Epithelial cell of proximal tubule (primary cell): ENCODE measurements at regions not wholly inside any gene's neighbourhood (a gene's known extent, or its start where the extent isn't known, plus 50 kb on each side); places are given as distances from the start of the nearest gene placed in this dataset.
"Not testable (repeated sequence)": the region's sequence is repeated elsewhere in the genome, so short reads cannot be mapped to it uniquely, and the experiment has no call there.

Experiments used
- DNase-seq: peaks from one replicate; pipeline ENCODE4 v3.0.0-alpha.2; 2011; ENCODE audit warnings: low read depth
- H3K4me3 ChIP-seq: 2 replicates; pipeline ENCODE4 v1.5.1; 2011; ENCODE audit warnings: low read depth, mild to moderate bottlenecking, low read length
- TF ChIP-seq, protein P1 (sequence below): conservative IDR thresholded peaks from 2 replicates; pipeline ENCODE4 v1.5.1; 2012; ENCODE audit warnings: low read depth, mild to moderate bottlenecking, low read length

DNA sequence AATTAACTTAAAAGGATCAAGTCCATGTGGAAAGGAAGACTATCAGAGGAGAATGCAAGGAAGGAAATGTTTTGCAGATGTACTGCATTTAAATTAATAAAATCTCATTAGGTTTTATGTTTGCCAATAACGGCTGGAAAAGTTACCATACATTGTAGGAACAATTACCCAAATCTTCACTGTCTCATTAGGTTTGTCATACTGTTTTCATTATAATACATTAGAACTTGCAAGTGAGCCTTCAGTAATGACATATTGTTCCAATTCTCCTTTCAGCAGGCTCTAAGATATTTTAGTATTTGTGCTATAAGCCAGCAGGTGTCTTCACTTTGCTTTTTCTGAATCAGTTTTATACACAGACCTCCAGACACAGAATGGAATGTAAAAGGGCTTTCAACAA, 661.6 kb upstream of the KLHL1 start:
- DNase-seq: no peak
- TF ChIP-seq, protein P1, sequence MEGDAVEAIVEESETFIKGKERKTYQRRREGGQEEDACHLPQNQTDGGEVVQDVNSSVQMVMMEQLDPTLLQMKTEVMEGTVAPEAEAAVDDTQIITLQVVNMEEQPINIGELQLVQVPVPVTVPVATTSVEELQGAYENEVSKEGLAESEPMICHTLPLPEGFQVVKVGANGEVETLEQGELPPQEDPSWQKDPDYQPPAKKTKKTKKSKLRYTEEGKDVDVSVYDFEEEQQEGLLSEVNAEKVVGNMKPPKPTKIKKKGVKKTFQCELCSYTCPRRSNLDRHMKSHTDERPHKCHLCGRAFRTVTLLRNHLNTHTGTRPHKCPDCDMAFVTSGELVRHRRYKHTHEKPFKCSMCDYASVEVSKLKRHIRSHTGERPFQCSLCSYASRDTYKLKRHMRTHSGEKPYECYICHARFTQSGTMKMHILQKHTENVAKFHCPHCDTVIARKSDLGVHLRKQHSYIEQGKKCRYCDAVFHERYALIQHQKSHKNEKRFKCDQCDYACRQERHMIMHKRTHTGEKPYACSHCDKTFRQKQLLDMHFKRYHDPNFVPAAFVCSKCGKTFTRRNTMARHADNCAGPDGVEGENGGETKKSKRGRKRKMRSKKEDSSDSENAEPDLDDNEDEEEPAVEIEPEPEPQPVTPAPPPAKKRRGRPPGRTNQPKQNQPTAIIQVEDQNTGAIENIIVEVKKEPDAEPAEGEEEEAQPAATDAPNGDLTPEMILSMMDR: no peak
- no peak overlapping the region for H3K4me3 ChIP-seq

DNA sequence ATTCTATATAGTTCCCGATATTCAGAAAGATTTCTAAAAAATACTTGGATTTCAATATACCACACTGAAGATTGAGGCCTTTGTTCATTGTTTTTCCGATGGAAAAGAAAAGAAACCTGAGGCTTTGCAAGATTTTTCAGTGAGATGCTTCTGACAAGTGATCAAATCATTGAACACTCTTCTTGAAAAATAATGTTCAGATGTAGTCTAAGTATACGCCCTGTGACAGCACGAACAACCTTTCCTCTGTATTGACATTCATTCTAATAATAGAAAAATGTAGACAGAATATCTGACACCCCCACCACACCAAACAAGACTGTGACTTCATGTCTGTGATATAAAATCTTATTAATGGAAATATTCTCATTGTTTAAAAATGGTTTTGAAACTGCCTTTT, 650.7 kb upstream of the KLHL1 start:
- no peak overlapping the region for H3K4me3 ChIP-seq
- DNase-seq: no peak
- TF ChIP-seq, protein P1: no peak

DNA sequence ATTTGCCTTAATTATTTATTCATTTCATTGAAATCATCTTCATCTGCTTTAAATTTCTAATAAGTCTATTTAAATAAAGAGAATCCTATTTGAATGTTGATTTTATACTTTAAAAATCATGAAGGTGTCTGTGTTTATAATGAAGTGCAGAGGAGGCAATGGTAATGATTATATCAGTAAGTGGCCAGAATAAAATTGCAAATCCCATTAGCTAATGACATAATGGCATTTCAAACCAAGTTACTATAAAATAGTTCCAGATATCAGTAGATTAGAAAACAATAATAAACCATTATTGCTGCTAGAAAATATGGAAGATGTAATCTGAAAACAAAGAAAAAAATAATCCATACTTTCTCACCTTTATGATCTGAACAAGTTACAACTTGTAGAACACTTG, 647.8 kb upstream of the KLHL1 start:
- TF ChIP-seq, protein P1: no peak
- DNase-seq: no peak
- no peak overlapping the region for H3K4me3 ChIP-seq

DNA sequence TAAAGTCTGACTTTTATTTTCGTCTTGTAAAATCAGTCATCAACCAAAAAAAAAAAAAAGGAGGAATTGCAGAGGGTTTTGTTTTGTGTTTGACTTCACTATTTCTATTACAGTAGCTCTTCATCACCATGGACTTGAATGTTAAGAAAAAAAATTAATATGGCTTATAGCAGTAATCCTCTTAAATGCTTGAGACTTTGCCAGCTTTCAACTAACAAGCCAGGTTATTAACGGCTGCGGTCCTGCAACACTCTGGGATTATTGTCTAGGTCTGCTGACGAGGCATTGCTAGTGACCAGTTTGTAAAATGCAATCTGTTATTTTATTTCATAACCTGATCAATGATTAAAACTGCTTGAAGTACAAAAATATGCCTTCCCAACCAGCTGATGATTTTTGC, 647.2 kb upstream of the KLHL1 start:
- TF ChIP-seq, protein P1: no peak
- no peak overlapping the region for H3K4me3 ChIP-seq
- DNase-seq: no peak

DNA sequence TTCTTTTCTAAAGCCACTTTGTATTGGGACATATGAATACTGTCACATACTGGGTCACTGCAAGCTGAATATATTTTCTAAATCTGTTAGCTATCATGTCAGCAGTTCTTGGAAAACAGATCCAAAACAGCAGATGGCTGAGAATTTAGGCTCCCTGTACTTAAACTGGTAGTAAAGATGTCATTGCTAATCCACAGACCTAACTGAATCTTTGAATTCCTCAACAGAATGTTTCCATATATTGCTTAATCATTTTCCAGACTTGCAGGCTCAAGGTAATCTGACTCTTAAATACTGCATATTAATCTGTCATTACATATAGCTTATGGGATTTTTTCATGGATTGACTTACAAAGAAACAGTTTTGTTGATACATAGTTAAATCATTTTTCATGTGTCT, 639.0 kb upstream of the KLHL1 start:
- TF ChIP-seq, protein P1: no peak
- no peak overlapping the region for H3K4me3 ChIP-seq
- no peak for DNase-seq

DNA sequence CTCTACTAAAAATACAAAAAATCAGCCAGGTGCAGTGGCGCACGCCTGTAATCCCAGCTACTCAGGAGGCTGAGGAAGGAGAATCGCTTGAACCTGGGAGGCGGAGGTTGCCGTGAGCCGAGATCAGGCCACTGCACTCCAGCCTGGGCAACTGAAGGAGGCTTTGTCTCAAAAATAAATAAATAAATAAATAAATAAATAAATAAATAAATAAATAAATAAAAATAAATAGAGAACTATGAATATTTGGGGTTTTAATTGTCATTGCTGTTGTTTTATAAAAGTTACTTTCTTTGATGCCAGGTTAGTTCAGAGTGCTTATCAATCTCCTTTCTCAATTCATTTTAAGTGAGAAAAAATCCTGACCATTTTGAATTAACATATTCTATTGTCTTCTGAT, 638.2 kb upstream of the KLHL1 start:
- H3K4me3 ChIP-seq, DNase-seq: not testable (repeated sequence)

DNA sequence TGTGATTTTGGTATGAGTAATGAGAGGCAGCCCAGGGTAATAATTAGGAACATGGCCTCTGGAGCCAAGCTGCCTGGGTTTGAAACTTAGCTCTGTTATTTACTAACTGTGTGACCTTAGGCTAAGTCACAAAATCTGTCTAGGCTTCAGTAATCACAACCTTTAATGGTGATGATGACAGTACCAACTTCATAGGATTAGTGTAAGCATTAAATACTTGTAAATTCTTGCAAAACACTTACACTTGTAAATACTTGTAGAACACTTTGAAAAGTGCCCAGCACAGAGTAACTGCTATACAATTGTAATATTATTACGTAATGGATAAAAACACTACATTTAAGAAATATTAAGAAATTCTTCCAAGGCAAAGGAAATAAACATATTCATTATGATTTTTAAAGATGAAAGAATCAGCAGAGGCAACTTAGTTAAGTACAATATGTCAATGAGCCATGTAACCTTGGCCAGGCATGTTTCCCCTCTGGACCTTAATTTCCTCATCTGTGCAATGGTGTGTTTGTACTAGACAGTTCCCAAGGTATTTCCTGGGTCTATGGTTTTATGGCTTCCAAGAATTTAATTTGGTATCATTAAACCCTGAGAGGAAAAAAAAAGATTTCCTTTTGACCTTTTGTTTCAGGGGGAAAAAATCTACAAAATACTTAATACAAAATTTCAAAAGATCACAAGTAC, 628.5 kb upstream of the KLHL1 start:
- TF ChIP-seq, protein P1: no peak
- H3K4me3 ChIP-seq: no peak overlapping the region
- no peak for DNase-seq
